Head of caudate nucleus (tissue), 42 donors: ENCODE measurements at regions not wholly inside any gene's neighbourhood (a gene's known extent, or its start where the extent isn't known, plus 50 kb on each side); places are given as distances from the start of the nearest gene placed in this dataset.

Source experiments
- DNase-seq, 42 donors: peaks; one replicate each; pipeline versions ENCODE4 v3.0.0 to v3.0.0-alpha.2; 2020 to 2021; ENCODE audit warnings: mixed read lengths in 7 of 42
- intact Hi-C: fragments of 100-400 bp; cut with DNase I; formaldehyde crosslinking; loops from one replicate; pipeline ENCODE4 v1.15.0; 2022

GRCh38 chr21:41638201-41638790 lies 128.6 kb downstream of the RIPK4 start:
- DNase-seq = no peak
- intact Hi-C loops = no loop called here

GRCh38 chr21:41636636-41637630 lies 129.0 kb upstream of the TMPRSS2 start:
- no peak for DNase-seq
- intact Hi-C loops = no loop called here

DNA sequence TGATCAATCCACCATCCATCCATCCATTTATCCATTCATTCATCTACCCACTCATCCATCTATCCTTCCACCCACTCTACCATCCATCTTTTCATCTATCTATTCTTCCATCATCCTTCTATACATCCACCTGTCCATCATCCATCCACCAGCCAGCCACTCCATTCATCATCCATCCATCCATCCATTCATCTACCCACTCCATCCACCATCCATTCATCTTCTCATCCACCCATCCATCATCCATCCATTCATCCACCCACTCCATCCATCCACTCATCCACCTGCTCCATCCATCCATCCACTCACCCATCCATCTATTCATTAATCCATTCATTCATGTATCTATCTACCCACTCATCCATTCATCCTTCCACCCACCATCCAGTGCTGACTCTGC lies 127.9 kb upstream of the TMPRSS2 start:
- intact Hi-C loops = no loop called here
- DNase-seq = no peak

- no peak for DNase-seq
- intact Hi-C loops = no loop called here
Observed at GRCh38 chr21:41634858-41635257, 126.9 kb upstream of the TMPRSS2 start.

- intact Hi-C loops = no loop called here
Observed at GRCh38 chr21:41634211-41634694, 126.3 kb upstream of the TMPRSS2 start.

GRCh38 chr21:41633627-41634026 lies 125.7 kb upstream of the TMPRSS2 start:
- DNase-seq = no peak
- intact Hi-C loops = no loop called here

More at GRCh38 chr21:41634211-41634694, 126.3 kb upstream of the TMPRSS2 start:
- no peak for DNase-seq

GRCh38 chr21:41632748-41633475 lies 125.0 kb upstream of the TMPRSS2 start:
- intact Hi-C loops = no loop called here
- DNase-seq = no peak

DNA sequence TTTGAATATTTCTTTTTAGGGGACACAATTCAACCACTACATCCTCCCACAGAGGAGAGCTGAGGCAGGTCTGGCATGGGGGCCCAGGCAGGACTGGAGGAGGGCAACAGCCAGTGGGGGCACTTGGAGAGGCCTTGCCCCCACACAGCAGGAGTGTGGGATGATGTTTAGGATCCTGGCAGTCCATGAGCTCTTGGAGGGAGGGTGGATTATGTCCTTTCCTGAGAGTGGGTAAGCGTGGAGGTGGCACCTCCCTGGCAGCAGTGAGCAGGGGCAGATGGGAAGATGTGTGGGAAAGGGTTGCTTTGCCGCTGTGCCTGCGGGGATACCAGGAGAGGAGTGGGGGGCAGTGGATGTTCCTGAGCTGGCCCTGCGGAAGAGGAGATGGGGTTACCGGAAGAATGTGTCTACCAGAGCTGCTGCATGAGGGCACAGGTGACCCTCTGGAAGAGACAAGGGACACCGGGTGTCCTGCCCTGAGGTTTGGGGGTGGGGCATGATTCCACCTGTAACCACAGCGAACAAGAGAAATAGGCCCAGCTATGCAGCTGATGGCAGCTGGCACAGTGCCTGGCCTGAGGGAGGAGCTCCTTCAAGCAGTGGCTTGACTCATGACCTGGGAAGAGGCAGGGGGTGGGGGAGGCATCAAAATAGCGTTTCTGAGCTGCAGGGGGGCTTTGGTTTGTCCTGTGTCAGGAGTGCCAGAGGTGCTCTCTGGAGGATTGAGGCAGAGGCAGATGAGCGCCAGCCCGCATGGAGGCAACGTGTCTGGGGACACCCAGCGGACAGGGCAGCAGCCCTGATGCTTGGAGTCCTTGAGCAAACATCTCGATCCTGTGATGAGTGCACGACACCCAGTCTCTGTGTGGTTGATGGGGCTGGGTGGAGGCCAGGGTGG lies 123.9 kb upstream of the TMPRSS2 start:
- DNase-seq = no peak
- intact Hi-C loops = no loop called here

DNA sequence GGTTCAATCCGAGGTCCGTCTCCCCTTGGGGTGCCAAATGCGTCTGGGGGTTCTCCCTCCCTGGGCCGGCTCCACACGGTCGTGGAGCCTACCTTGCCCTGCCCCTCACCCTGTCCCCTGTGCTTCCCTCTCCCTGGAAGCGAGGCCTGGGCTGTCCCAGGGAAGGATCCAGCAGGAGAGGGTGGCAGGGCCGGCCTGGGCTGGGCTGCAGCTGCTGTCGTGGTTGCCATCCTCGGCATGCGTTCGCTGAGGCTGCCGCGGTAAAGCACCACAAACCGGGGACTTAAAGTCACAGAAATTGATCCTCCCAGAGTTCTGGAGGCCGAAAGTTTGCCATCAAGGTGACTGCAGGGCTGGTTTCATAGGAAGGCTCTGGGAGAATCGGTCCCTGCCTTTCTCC lies 123.0 kb upstream of the TMPRSS2 start:
- intact Hi-C loops = no loop called here
- DNase-seq = no peak

- intact Hi-C loops = no loop called here
- no peak for DNase-seq
Observed at GRCh38 chr21:41630249-41630648, 122.3 kb upstream of the TMPRSS2 start.

DNA sequence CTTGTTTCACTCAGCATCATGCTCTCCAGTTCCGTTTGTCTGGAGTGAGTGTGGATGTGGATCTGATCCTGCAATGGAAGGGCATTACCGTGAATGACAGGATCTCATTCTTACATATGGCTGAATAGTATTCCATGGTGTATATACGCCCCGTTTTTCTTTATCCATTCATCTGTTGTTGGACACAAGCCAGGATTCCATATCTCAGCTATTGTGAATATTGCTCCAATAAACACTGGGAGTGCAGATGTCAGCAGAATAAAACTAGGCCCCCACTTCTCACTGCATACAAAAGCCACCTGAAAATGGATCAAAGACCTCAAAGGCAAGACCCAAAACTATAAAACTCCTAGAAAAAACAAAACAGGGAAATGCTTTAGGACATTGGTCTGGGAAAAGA lies 120.3 kb upstream of the TMPRSS2 start:
- no peak for DNase-seq
- intact Hi-C loops = no loop called here

DNA sequence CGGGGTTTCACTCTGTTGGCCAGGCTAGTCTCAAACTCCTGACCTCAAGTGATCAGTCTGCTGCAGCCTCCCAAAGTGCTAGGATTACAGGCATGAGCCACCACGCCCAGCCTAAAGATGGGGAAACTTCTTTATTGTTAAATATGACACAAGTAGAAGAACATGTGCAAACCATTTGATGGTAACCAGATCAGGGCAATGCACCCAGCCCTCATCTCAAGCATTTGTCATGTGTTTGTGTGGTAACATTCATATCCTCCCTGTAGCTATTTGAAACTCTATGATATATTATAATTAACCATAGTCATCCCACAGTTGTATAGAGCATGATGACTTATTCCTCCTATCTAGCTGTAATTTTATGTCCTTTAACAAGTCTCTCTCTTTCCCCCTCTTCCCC lies 119.5 kb upstream of the TMPRSS2 start:
- intact Hi-C loops = no loop called here
- no peak for DNase-seq

DNA sequence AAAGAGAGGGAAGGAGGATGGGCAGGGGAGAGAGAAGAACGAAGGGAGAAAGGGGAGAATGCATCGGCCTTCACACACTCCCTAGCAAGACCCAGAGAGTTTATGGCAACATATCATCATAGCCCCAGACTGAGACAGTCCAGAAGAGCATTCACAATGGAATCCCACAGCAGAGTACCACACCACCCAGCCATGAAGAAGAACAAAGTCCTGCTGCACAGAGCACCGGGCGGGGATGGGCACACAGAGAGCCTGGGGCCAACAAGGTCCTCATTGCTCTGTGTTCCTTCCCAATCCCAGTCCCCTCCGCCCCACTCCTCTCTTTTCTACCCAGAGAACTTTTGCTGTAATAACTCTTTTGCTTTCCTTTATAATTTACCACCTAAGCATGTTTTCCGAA lies 118.1 kb upstream of the TMPRSS2 start:
- intact Hi-C loops = no loop called here
- no peak for DNase-seq

GRCh38 chr21:41625428-41625827 lies 117.5 kb upstream of the TMPRSS2 start:
- intact Hi-C loops = no loop called here

GRCh38 chr21:41624674-41625310 lies 116.8 kb upstream of the TMPRSS2 start:
- intact Hi-C loops = no loop called here
- no peak for DNase-seq

More at GRCh38 chr21:41625428-41625827, 117.5 kb upstream of the TMPRSS2 start:
- DNase-seq = no peak

DNA sequence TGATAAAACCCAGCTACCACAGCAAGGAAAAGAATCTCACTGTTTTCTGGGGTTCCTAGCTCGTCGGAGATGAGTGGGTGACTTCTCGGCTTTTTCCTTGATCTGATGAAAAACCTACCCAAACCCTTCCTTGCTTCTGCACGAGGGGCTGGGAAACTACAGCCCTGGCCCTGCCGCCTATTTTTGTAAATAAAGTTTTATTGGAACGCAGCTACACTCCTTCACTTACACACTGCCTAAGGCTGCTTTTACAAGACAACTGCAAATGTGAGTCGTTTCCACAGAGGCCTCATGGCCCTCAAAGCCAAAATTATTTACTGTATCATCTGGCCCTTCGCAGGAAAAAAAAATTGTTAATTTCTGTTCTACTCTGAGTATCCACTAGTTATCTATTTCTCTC lies 116.0 kb upstream of the TMPRSS2 start:
- DNase-seq = no peak
- intact Hi-C loops = no loop called here

DNA sequence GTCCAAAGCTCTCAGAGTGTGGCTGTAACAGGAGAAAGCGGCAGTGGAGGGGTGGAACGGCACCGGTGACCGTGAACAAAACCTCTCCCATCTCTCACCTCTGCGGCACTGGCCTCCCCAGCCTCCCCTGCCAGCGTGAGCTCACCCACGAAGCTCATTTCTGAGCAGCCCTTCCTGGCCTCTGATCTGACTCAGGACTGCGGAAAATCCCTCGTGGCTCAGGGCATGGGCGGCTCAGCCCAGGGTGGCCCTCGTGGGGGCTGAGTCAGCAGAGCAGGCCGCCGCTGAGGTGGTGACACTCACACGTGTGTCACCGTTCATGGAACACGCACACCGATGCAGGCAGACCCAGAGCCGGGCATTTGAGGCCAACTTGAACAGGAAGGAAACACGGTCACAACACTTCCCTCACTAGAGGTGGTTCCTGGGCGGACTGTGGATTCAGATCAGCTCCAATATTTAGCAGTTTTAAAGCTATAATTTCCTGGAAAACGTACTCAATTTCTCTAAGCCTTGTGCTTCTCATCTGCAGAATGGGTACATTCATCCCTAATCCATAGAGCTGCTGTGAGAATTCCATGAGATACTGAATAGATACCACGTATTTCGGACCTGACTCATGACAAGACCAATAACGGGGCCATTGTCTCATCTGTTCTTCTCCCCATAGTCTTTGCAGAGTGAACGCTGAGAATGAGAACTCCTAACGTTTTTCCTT lies 115.0 kb upstream of the TMPRSS2 start:
- intact Hi-C loops = no loop called here
- DNase-seq = no peak

DNA sequence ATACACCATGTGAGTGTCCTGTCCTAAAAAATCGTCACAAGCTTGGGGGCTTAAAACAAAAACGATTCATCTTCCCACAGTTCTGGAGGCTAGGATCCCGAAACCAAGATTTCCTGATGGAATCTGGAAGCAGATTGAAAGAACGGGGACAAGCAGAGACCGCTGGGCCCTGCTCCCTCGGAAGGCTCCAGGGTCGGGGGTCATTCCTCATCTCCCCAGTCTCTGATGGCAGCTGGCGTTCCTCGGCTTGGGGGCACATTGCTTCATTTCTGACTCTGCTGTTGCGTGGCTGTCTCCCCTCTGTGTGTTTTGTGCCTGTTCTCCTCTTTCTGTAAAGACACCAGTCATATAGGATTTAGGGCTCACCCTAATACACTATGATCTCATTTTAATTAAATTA lies 114.2 kb upstream of the TMPRSS2 start:
- intact Hi-C loops = no loop called here
- DNase-seq = no peak
